HG03565 (cell line): ENCODE measurements at regions not wholly inside any gene's neighbourhood (a gene's known extent, or its start where the extent isn't known, plus 50 kb on each side); places are given as distances from the start of the nearest gene placed in this dataset.

Experiments used
- ATAC-seq: cut with Tn5 transposase; IDR thresholded peaks from one replicate; pipeline ENCODE4 v1.9.1; 2021; ENCODE audit warnings: mild to moderate bottlenecking, moderate library complexity; ENCODE audit not compliant: unreplicated experiment

DNA sequence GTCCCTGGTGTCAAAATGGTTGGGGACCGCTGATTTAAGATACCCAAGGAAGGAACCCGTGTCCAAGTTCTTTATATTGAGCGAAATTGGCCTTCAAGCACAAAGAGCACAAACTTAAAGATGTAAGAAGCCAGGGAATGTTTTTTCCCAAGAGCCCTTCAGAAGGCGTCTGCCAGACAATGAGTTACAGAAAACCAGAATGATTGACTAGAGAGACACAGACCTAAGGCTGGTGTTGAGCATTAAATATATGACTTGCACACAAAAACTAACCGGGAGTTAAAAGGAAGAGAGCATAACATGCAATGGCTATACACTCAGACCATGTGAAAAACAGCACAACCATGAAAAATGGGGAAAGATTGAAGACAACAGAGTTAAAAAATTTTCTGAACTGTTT is 157.5 kb upstream of the FAM9B start:
- no peak for ATAC-seq

DNA sequence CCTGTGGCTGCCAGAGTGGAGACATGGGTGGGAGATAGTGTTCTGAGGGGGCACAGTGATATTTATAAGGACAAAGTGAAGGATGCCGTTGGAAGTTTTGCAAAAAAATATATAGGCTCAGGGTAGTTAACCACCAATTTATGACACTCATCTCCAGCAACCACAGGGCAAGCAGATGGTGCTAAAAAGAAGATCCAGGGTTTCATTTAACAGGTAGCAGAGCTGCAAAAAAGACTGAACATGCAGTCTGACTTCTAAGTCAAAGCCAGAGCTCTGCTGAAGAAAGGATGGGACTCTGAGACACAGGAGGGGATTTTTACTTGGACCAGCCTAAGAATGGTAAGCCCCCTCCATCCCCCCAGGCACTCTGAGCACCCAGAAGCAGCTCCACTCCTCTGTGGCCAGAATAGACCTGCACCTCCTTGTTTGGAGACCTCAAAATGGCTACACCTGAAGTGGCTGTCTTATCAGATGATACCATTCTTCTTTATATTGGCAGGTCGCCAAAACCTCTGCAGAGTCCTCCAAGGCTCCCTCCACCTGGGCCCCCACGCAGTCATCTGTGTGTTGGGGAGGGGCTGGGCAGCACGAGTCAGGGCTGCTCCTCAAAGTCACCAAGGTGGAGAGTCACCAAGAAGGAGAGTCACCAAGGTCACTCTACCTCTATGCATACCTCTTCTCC is 161.4 kb upstream of the FAM9B start:
- no peak for ATAC-seq

DNA sequence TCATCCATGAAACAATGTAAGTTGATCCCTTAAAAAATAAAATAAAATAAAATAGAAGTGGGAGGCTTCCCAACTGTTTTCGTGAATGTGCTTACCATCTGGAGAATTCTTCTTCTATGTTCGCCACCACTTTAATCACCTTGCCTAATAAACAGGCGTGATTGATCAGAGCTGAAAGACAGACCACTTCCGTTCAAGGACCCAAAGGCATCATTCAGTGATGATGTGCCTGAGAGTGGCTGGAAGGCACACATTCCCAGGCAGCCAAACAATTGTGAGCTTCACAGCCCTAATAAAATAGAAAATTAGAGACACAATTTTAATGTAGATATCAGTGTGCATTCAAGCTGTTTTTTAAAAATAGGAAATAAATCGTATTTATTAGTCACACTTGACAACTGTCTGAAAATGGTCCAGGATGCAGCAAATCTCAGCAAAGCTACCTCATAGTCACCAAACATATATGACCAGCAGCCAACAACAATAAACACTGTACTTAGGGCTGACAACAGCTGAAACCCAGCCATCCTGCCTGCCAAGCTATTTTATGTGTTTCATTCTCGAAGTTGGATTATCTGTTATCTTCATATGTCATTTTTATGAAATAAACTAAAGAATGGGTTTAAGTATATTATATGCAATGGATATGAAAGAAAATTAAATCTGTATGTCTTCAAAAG is 163.2 kb upstream of the FAM9B start:
- no peak for ATAC-seq

DNA sequence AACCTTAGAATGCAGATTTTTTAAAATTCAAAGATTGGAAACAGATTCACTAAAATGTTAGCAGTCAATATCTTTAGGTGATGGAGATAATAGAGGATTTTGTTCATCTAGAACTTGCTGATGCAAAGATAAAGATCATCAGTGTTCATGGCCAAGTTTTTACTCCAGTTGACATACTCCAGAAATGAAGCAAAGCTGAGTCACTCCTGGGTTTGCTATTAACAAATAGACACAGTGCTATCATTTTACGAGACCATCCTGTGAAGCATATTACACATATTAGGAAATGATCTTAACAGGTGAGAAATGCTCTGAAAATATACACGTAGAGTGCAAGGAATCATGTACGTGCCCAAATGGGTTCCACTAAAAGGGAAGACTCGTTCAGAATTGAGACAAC is 170.6 kb upstream of the FAM9B start:
- ATAC-seq, result no peak

DNA sequence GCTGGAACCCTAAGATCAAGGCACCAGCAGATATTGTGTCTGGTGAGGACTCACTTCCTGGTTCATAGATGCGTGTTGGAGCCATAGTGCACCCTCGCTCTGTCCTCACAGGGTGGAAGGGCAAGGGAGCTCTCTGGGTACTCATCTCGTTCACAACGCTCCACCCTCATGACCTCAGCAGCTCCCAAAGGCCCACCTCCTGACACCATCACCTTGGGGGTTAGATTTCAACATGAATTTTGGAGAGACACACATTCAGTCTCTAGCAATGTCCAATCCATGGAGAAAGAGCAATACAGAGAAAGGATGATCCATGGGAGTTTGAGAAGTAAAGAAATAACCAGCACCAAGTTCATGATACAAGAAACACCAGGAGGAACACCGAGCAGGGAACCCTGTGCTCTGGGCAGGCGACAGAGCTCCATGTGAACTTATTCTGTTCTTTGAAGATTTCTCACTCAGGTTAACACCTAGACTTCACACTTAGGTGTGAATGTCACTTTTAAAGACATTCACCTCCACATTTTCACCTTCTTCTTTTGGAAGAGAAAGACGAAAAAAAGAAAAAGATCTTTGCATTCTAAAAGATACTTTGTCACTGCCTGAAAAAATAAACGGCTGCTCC is 171.8 kb upstream of the FAM9B start:
- no peak for ATAC-seq

DNA sequence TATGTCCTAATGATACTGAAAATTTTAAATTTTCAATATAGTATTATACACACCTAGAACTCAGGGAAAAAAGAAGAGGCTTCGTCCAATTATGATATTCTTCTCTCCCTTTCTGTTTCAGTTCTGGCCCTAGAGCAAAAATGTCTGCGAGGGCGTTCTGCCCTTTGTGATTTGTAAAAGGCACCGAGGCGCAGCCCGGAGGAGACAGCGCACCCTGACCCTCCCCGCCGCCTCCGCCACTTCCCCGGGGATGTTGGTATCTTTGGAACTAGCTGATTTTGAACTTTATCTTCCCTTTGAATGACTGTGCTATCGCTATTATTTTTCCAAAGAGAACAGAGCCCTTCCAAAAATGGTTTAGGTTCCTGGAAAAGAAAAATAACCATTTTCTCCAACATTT is 173.2 kb upstream of the FAM9B start:
- ATAC-seq, result no peak

DNA sequence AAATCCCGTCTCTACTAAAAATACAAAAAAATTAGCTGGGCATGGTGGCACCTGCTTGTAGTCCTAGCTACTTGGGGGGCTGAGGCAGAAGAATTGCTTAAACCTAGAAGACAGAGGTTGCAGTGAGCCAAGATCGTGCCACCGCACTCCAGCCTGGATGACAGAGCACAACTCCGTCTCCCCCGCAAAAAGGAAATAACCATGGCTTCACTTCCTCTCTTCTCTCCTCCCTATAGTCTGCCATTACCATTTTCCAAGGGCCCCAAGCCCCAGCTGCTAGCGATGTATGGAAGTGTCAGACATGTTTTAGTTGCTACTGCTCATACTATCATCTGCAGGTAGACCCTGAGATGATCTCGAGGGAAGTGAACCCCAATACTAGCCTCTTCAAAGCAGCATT is 177.3 kb upstream of the FAM9B start:
- ATAC-seq, result no peak

DNA sequence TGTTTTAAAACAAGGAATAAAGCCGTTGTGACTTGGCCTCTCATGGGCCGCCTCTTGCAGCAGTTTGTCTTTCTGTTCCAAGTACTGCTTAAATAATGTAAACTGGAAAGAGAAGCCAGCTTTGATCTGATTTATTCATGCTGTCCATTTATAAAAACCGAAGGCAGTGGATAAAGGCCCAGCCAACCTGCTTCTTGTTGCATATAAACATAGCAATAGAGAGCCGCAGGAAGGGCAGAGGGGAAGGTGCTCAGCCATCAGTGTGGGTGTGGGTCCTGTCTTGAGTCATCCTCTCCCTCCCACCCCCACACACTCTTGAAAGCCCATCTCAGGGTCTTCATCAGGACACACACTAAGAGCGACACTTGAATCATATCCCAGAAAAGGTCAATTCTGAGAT is 187.9 kb upstream of the FAM9B start:
- no peak for ATAC-seq

DNA sequence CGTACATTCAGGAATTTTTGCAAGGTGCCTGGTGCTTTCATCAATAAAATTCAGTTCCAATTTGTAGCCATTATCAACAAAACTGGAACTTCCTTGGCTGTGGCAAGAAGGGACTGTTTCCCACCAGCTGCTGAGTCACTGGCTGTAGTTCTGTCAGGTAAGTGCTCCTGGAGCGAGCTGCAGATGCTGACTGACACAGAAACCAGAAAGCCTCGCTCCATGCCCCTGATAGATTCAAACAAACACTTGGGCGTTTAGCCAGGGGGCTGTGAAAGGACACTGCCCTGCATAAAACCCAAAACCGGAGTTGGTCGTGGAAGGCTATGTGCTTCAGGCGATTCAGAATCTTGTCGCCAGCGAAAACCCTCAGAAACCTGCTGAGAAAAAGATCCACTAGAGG is 188.4 kb upstream of the FAM9B start:
- no peak for ATAC-seq

DNA sequence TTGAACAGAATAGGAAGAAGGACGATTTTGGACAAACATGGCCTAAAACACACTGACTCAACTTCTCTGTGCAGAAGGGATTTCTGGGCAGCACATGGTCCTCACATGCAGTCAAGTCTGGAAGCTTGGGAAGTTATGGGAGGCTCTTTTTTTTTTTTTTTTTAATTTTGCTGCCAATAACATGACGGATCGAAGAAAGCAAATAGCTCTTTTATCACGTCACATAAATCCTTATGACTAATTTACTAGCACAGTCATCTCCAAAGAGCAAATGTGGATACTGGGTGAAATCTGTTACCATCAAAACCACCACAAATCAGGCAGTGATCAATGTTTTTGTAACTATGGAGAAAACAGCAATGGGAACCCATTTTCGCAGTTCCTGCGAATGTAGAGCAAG is 193.3 kb upstream of the FAM9B start:
- ATAC-seq, result no peak

DNA sequence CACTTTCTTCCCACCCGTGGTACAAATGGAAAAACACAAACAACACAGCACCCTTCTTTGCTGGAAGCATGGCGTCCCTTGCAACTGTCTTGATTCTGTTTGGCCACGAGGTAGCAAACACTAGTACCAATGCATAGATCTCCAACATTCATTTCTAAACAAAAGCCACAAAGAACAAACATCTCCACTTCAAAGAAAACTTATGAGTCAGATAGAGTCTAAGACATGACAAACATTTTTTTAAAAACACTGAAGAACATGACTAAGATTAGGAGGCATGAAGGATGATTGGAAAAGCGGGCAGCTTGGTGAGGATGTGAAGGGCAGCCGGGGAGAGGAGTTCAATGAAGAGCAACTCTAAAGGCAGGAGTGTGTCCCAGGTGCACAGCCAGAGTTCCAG is 197.6 kb upstream of the FAM9B start:
- no peak for ATAC-seq

DNA sequence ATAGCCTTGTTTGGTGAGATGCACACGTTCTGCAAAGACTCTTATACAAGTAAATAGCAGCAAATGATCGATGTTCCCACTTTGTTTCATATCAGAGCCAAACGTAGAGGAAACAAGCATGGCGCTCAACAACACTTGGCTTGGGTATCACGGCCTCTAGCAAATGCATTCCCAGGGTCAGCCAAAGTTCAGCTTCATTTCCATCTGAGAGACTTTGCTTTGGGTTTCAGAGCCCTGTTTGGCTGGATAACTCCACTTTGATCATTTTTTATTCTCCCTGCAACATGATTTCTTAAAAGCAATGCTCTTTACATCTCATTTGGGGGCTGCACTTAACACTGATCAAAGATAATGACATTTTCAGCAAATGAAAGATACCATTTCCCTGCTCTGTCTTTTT is 199.2 kb upstream of the FAM9B start:
- ATAC-seq, result no peak

DNA sequence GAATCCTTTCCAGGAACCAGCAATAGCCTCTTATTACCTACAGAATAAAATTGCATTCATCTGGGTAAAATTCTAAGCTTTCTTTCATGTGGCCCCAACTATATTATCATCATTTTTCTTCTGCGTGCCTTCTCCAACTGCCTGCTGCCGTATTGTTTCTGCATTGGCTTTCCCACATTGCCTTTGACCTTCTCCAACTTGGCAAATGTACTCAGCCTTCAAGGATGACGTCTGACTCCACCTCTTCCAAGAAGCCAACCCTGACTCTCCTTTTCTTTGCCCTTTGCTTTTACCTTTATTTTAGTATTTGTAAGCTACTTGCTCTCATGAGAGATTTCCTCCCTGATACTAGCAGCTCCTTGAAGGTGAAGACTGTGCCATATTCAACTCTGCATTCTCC is 200.4 kb upstream of the FAM9B start:
- ATAC-seq, result no peak

DNA sequence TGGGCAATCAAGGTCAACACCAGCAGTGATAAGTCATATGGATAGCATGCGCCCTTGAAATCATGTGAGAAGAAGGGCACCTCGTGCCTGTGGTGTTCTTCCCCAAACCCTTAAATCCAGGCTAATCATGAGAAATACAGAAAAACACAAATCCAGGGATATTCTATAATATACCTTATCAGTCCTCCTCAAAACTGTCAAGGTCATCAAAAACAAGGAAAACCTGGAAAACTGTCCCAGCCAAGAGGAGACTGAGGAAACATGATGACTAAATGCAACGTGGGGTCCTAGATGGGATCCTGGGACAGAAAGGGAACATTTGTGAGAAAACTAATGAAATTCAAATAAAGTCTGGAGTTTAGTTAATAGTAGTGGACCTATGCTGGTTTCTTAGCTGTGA is 201.8 kb upstream of the FAM9B start:
- no peak for ATAC-seq

DNA sequence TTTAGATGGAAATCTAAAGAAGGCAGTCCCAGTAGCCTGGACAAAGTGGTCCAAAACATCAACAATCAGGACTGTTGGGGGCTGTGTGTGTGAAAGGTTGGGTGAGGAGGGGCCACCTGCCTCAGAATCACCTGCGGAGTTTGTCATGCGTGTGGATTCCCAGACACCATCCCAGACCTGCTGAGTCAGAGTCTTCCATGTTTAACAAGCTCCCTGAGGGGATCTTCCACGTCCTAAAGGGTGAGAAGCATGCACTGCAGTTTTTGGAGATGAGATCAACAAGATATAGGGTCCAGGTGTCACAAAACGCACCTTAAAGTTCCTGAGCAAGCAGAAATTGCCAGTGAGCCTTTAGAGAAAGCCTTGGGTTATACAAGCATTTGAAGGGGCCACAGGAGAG is 207.0 kb upstream of the FAM9B start:
- ATAC-seq, result no peak

DNA sequence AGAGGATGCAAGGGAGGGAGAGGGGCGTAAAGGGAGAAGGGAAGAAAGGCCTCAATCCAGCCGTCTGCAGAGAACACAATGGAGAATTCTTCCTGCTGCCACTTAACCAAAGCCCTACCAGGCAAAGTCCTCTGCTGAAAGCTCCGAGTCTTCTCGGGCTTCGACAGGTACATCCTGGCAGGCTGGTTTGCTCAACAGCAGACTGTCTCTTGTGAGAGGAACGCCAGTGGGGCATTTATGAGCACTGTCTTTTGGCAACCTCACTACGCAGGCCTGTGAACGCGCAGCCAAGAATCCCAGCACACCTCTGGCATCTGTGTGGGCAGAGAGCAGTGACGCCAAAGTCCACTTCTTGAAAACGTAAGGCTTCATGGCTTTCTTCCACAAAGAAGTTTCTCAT is 207.5 kb upstream of the FAM9B start:
- no peak for ATAC-seq

DNA sequence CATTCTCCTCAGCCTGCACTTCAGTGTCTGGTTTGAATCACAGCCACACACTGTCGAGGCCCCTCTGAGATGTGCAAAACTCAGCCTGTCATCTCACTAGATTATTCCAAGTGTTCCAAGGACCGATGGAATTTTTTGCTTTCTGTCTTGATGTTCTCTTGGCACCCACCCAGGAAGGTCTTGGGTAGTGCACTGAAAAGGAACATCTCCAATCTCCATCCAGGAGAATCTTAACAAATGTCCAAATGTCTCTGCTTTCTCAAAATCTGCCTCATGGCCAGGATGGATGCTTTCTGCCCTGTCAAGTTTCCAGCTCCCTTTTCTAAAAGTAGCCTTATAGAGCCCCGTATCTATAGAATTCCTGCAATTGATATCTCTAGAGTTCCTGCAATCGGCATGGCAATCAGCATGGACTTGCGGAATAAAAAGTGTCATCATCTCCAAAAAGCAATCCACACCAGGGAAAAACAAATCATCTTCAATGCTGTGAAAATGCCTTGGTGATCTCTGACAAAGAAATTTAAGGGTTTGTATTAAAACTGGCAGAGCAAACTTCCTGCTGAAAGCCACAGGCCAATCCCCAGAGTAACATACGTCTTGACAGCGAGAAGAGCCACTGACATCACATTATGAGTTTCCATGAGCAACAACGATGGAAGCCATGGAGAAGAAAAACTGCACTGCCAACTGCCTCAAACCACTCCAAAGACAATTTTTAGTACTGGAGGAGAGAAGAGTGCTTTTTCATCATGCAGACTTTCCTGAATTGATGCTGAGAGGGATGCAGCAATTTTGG is 215.3 kb upstream of the FAM9B start:
- no peak for ATAC-seq

DNA sequence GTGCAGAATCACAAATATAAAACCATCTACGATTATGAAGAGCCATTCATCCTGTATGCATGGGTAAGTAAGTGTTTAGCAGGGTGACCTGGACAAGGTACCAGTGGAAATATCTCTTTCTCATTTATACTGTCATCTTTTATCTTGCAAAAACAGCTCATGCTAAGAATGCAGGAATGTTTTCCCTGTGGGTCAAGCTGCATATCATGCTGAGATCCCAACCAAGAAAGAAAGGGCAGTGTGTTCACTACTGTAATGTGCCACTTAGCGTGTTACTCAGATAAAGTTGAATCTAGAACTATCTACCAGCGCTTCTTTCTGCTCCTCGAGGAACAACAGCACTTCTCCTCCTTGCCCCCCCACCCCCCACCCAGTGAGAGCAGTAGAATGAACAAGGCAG is 212.7 kb upstream of the TBL1X start:
- ATAC-seq, result no peak

DNA sequence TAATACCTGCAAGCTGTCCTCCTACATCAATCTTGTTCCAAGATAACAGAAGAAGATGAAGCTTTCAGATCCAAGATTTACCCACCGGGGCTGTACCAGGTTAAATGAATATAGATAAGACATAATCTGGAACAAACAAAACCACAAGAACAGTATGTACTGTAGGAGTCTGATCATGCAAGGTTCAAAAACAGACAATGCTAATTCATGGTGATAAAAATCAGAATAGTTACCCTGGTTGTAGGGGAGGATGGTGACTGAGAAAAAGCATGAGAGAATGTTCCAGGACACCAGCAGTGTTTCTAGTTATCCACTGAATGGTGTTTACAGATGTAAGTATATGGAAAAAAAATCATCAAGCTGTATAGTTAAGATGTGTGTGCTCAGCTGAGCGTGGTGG is 211.6 kb upstream of the TBL1X start:
- ATAC-seq, result no peak

DNA sequence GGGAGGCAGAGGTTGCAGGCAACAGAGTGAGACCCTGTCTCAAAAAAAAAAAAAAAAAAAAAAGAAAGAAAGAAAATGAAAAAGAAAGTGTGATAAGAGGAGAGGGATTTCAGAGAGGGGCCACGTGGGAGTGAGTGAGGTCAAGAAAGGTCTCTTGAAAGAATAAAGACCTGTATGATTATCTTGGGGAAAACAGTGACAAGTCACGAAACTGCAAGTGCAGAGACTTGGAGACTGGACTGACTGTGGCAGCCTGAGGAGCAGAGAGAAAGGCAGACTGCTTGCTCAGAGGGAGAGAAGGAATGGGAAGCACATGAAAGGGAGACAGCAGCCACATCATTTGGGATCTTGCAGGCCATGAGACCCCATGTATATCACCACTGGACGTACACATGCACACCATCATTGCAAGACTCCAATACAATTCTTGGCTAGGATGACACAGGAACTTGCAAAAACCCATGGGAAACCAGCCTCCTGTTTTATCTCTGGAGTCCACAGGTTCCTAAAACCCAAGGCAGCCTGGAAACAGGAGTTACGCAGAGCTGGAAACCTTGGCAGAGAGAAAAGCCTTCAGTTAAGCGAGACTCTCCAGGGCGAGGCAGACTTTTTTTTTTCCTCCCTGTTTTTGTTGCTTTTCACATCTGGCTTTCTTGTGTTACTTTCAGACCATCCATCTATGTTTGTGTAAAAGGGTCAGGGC is 207.0 kb upstream of the TBL1X start:
- ATAC-seq, result no peak

DNA sequence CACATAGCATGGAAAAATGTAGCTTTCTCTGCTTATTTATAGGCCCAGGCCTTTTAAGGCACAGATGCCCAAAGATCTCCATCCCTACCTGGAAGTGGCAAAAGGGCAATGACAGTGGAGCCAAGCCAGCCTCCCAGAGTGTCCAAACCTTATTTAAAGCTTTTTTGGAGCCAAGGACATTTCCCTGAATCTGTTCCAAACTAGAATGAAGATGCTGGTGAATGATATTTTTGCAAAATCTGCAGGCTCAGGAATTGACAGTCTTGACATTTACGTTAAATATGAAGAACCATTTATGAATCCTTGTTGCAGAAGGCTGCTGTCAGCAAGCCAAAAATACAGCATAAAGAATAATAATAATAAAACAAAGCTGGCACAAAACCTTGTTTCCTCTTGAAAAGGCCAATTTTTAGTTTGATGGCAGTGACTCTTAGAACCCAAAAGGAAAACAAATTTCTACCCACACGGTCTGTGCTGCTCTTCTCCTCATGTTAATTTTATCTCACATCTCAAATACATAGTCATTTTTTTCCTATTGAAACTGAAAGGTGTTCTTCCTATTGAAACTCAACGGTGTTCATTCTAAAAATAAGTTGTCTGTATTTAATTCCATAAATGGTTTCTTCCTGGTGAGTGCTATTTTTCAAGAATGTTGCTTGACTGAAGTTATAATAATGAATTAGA is 206.3 kb upstream of the TBL1X start:
- ATAC-seq, result no peak
